ENCODE measurements at regions not wholly inside any gene's neighbourhood (a gene's known extent, or its start where the extent isn't known, plus 50 kb on each side); places are given as distances from the start of the nearest gene placed in this dataset.

DNA sequence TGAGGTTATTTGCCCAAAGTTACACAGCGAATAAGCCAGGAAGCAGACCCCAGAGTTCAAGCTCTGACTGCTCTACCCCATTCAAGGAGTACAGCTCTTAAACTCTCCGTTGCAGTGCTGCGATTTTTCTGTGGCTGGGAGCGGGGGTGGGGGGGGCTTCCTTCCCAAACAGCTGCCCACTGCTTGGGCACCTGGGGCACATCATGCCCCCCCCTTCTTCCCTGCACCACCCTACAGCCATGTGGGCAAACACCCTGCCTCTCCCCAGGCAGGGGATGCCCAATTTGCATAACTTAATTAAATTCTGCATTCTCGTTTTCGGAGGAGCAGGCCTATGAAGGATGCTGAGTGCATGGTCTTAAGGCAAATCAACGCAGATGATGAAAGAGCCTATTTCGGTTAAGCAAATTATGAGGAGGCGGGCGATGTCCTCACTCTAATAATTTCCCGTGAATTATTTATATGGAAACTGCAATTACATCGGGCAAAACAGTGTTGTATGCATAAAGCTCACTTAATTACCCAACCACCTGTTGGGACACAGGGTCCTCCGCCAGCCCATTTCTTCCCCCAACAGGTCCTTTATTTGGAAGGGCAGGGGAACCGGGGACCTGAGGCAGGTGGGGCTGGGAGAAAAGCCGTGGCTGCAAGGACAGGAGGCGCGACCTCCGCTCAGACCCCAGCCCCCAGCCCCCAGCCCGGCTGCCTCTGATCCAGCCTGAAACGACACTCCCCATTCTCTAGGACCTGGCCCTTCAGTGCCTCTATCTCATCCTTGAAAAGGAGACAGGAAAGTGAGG is 610.5 kb downstream of the BUD13 start:
- DNase-seq (ENCODE audit: low spot score), result no peak

- DNase-seq (ENCODE audit: low spot score), result no peak
These were observed 624.1 kb downstream of the BUD13 start for GRCh38 chr11:116148645-116149044.

- DNase-seq (ENCODE audit: low spot score), result no peak
These were observed 624.7 kb downstream of the BUD13 start for GRCh38 chr11:116148056-116148455.

GRCh38 chr11:116145187-116145865 is 627.5 kb downstream of the BUD13 start:
- no peak for DNase-seq (ENCODE audit: low spot score)

DNA sequence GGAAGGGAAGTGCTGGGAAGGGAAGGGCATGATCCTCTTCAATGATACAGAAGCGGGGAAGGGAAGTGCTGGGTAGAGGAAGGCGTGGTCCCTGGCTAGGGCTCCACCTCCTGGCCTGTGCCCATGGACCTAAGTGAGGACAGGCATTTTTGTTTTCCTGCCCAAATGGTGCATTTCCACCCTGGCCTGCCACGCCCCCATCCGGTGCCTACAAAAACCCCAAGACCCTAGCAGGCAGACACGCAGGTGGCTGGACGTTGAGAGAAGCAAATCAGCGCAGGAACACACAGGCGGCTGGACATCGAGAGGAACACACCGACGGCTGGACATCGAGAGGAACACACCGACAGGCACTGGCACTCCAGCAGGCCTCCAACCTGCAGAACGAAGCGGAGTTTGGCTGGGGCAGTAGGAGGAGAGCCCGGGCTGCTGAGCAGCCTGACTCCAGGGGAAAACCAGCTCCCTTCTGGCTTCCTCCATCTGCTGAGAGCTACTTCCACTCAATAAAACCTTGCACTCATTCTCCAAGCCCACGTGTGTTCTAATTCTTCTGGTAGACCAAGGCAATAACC is 628.3 kb downstream of the BUD13 start:
- DNase-seq (ENCODE audit: low spot score), result no peak

- no peak for DNase-seq (ENCODE audit: low spot score)
These were observed 634.1 kb upstream of the CADM1 start for GRCh38 chr11:116138280-116138679.

DNA sequence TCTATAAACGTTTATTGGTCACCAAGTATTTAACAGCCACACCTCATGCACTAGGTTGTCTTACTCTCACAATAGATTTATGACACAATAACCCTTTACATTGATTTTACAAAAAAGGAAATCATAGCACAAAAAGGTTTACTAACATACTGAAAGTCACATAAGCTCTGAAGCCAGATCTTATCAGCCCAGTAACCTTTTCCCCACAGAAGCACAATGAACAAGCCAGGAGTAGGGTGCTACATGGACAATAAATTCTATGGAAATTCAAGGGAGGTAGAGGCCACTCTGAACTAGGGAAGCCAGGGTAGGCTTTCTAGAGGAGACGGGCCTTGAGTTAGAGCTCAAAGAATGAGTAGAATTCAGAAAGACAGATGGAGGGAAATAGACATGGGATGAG is 633.5 kb upstream of the CADM1 start:
- DNase-seq (ENCODE audit: low spot score), result no peak

GRCh38 chr11:116136987-116137674 is 632.9 kb upstream of the CADM1 start:
- DNase-seq (ENCODE audit: low spot score), result no peak

GRCh38 chr11:116135891-116136290 is 631.7 kb upstream of the CADM1 start:
- DNase-seq (ENCODE audit: low spot score), result no peak

- DNase-seq (ENCODE audit: low spot score), result no peak
These were observed 630.2 kb upstream of the CADM1 start for GRCh38 chr11:116134450-116134849.

DNA sequence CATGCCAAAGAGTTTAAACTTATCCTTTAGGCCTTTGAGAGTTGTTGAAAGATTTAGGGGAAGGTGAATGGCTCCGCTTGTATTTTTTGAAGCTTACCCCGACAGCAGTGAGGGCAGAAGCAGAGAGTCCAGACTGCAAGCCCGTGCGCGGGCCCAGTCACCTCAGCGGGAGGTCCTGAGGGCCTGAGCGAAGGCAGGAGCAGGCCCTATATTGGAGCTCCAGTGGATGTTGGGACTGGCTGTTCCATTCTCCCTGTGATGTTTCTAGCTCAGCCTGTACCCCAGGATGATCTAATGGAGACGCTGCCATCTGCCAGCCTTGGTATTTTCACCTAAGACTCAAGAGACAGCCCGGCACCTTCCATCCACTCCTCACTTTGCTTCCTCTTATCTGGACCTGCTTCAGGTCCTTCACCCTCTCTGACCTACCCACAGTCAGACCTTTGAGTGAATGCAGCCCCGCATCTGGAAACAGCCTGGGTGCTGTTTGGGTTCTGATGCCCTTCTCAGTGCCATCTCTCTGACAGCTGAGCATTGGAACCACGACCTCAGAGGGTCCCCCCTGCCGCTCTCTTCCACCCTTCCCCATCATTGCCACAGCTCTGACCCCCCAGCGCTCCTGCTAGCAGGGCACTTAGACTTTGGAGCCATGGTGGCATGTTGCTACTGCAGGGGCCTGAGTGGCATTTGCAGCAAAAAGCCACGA is 628.2 kb upstream of the CADM1 start:
- no peak for DNase-seq (ENCODE audit: low spot score)

GRCh38 chr11:116130122-116130521 is 625.9 kb upstream of the CADM1 start:
- no peak for DNase-seq (ENCODE audit: low spot score)

DNA sequence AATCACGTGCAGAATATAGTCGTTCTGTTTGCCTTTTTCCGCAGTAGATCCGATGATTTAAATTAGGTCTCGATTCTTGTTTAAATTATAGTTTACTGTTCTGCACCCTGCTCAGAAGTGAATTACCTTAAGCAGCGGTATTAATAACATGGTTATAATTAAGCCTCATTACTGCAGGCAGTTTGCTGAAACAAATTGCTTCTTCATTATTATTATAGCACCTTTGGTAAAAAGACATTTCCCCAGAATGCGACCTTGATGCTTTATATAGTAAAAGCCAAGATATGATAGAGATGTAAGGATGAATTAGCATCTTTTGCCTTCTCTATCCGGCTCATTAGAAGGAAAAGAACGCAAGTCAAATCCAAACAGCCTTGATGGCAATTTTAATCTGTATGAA is 625.2 kb upstream of the CADM1 start:
- no peak for DNase-seq (ENCODE audit: low spot score)

DNA sequence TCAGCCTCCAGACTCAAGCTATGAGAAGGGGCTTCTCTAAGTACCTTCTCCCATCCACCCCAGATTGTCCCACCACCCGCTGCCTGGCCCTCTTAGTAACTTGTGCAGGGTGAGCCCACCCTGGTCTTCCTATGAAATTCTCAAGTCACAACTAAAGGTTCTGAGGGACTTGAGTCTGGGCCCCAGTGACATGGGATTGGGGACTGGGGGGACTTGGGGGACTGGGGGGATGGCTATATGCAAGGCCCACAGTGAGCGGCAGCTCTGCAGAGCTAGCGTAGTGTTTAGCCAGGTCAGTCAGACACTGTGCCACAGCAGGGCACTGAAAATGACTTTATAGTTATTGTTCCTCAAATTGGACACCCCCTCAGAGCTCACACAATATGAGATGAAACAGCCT is 622.3 kb upstream of the CADM1 start:
- no peak for DNase-seq (ENCODE audit: low spot score)

- no peak for DNase-seq (ENCODE audit: low spot score)
These were observed 620.9 kb upstream of the CADM1 start for GRCh38 chr11:116124922-116125714.

DNA sequence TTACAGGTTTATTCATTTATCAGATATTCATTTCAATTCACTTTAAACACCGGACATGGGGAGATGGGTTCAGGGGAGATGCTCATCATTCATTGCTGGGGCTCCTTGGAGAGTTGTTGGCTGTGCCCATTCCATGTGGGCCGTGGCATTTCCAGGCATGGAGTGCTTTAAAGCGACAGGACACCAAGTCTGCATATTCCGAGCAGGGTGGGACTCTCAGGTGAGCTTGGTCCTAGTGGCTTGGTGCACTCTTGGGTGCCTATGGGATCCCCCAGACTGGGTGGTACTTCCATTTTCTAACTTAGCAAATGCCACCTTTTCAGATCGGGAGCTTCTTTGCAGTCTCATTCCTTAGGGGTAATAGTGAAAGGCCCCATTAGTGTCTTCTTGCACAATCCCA is 619.5 kb upstream of the CADM1 start:
- DNase-seq (ENCODE audit: low spot score), result no peak

- no peak for DNase-seq (ENCODE audit: low spot score)
These were observed 618.7 kb upstream of the CADM1 start for GRCh38 chr11:116122697-116123472.

DNA sequence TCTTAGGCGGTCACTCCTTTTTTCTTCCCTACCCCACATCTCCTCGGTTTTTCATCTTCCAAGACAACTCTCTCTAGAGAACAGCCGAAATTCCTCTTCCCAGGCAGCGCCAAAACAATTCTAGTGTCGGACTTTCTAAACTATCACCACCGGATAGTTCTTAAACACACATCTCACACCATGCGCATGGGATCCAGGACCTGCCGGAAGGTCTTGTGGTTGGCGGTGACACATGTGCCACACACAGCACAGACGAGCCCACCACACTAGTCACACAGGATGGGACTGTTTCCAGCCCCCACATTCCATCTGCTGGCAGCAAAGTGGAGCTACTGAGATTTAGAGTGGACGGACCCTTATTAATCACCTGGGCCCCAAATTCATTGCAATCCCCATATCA is 614.9 kb upstream of the CADM1 start:
- DNase-seq (ENCODE audit: low spot score), result no peak

- DNase-seq (ENCODE audit: low spot score), result no peak
These were observed 613.9 kb upstream of the CADM1 start for GRCh38 chr11:116118138-116118470.

- no peak for DNase-seq (ENCODE audit: low spot score)
These were observed 613.3 kb upstream of the CADM1 start for GRCh38 chr11:116117331-116118137.

All from H4 (cell line).